Liver (tissue), 3 donors: ENCODE measurements at regions not wholly inside any gene's neighbourhood (a gene's known extent, or its start where the extent isn't known, plus 50 kb on each side); places are given as distances from the start of the nearest gene placed in this dataset.

Experiments used
- ATF3 ChIP-seq: IDR thresholded peaks from 2 replicates; pipeline ENCODE4 v1.6.1; 2016; ENCODE audit warnings: antibody characterized with exemption
- CTCF ChIP-seq: fragments of 150-350 bp; IDR thresholded peaks from 2 replicates; pipeline ENCODE4 v1.5.1; 2017; ENCODE audit warnings: improper control_type of control experiment, low read depth, low read length; ENCODE audit not compliant: missing input control
- GABPA ChIP-seq, 2 donors: IDR thresholded peaks in 1 of 2; conservative IDR thresholded peaks in 1 of 2; 2 replicates each; pipeline ENCODE4 v1.6.1; 2016; ENCODE audit warnings: antibody characterized with exemption in 2 of 2, mild to moderate bottlenecking in 1 of 2, moderate library complexity in 1 of 2
- HNF4A ChIP-seq, 2 donors: conservative IDR thresholded peaks; 2 replicates each; pipeline ENCODE4 v1.6.1; 2016; ENCODE audit warnings: antibody characterized with exemption in 2 of 2, mild to moderate bottlenecking in 2 of 2
- HNF4G ChIP-seq: IDR thresholded peaks from 2 replicates; pipeline ENCODE4 v1.6.1; 2016; ENCODE audit warnings: antibody characterized with exemption
- JUND ChIP-seq, 2 donors: IDR thresholded peaks; 2 replicates each; pipeline ENCODE4 v1.6.1; 2016; ENCODE audit warnings: antibody characterized with exemption in 2 of 2
- MAX ChIP-seq: IDR thresholded peaks from 2 replicates; pipeline ENCODE4 v1.6.1; 2016; ENCODE audit warnings: antibody characterized with exemption
- RAD21 ChIP-seq, 2 donors: IDR thresholded peaks; 2 replicates each; pipeline ENCODE4 v1.6.1; 2016; ENCODE audit warnings: antibody characterized with exemption in 2 of 2, mild to moderate bottlenecking in 2 of 2
- REST ChIP-seq: IDR thresholded peaks from 2 replicates; pipeline ENCODE4 v1.6.1; 2016; ENCODE audit warnings: antibody characterized with exemption, mild to moderate bottlenecking
- RXRA ChIP-seq, 2 donors: IDR thresholded peaks; 2 replicates each; pipeline ENCODE4 v1.6.1; 2017 to 2018; ENCODE audit warnings: antibody characterized with exemption in 2 of 2, mild to moderate bottlenecking in 1 of 2
- SP1 ChIP-seq: IDR thresholded peaks from 2 replicates; pipeline ENCODE4 v1.6.1; 2018; ENCODE audit warnings: antibody characterized with exemption, mild to moderate bottlenecking
- TAF1 ChIP-seq: conservative IDR thresholded peaks from 2 replicates; pipeline ENCODE4 v1.6.1; 2016; ENCODE audit warnings: antibody characterized with exemption, mild to moderate bottlenecking
- YY1 ChIP-seq: IDR thresholded peaks from 2 replicates; pipeline ENCODE4 v1.6.1; 2016; ENCODE audit warnings: antibody characterized with exemption, mild to moderate bottlenecking
- ZBTB33 ChIP-seq: IDR thresholded peaks from 2 replicates; pipeline ENCODE4 v1.6.1; 2016; ENCODE audit warnings: antibody characterized with exemption
- donor health status: healthy.
- donor health status: healthy.

- TF ChIP-seq YY1 (no peak), CTCF (no peak), REST (no peak), MAX (no peak), RXRA (IDR thresholded peaks at IDR 0.05) (no peak), JUND (IDR thresholded peaks at IDR 0.05) (no peak), HNF4G (no peak), TAF1 (no peak), ATF3 (no peak), GABPA (IDR thresholded peaks at IDR 0.05 in 1 of 2, conservative IDR thresholded peaks at IDR 0.05 in 1 of 2) (no peak), HNF4A (conservative IDR thresholded peaks at IDR 0.05) (no peak), ZBTB33 (no peak), SP1 (no peak), RAD21 (IDR thresholded peaks at IDR 0.05) (no peak)
Observed at GRCh38 chr7:91457208-91457607, 193.0 kb downstream of the FZD1 start.
